GM13976 (cell line): ENCODE measurements at regions not wholly inside any gene's neighbourhood (a gene's known extent, or its start where the extent isn't known, plus 50 kb on each side); places are given as distances from the start of the nearest gene placed in this dataset.

ENCODE experiments used
- DNase-seq: peaks from one replicate; pipeline ENCODE4 v3.0.0; 2012; ENCODE audit warnings: low spot score
- CTCF ChIP-seq: IDR thresholded peaks from 2 replicates; pipeline ENCODE4 v1.5.1; 2012; ENCODE audit warnings: borderline replicate concordance, mild to moderate bottlenecking; ENCODE audit not compliant: insufficient read depth; ENCODE audit errors: extremely low read depth, missing control alignments, control extremely low read depth
- in situ Hi-C: fragments of 300-500 bp; cut with MboI; formaldehyde crosslinking; loops from one replicate; pipeline ENCODE4 v1.12.0; 2022; ENCODE audit warnings: low sequenced_read_pairs, mixed read lengths, inconsistent platforms; ENCODE audit not compliant: unreplicated experiment

GRCh38 chr6:153668758-153669157, 370.3 kb upstream of the OPRM1 start:
- TF ChIP-seq CTCF = no peak
- no peak for DNase-seq
- in situ Hi-C loops = no loop called here

GRCh38 chr6:153662982-153663381, 376.1 kb upstream of the OPRM1 start:
- DNase-seq = no peak
- in situ Hi-C loops = no loop called here
- TF ChIP-seq CTCF = no peak

GRCh38 chr6:153645326-153645725, 393.7 kb upstream of the OPRM1 start:
- no peak for TF ChIP-seq CTCF
- in situ Hi-C loops = no loop called here
- no peak for DNase-seq

GRCh38 chr6:153644000-153644399, 395.0 kb upstream of the OPRM1 start:
- DNase-seq = no peak
- no peak for TF ChIP-seq CTCF
- in situ Hi-C loops = no loop called here

GRCh38 chr6:153634416-153634815, 404.6 kb upstream of the OPRM1 start:
- in situ Hi-C loops = no loop called here
- no peak for DNase-seq
- TF ChIP-seq CTCF = no peak

- in situ Hi-C loops = no loop called here
- no peak for DNase-seq
- TF ChIP-seq CTCF = no peak
These were observed 414.0 kb upstream of the OPRM1 start for GRCh38 chr6:153625089-153625488.

GRCh38 chr6:153624528-153624927, 414.5 kb upstream of the OPRM1 start:
- no peak for TF ChIP-seq CTCF
- no peak for DNase-seq
- in situ Hi-C loops = no loop called here
